Liver (tissue), 8 donors: ENCODE measurements at regions not wholly inside any gene's neighbourhood (a gene's known extent, or its start where the extent isn't known, plus 50 kb on each side); places are given as distances from the start of the nearest gene placed in this dataset.

Experiments
- DNase-seq: peaks from one replicate; pipeline ENCODE4 v3.0.0-alpha.2; 2017; ENCODE audit warnings: low spot score
- H3K27ac ChIP-seq, 2 donors: one replicate each; pipeline ENCODE4 v1.7.0; 2013; ENCODE audit warnings: inconsistent platforms in 2 of 2, low read length in 2 of 2, control low read depth in 1 of 2, low read depth in 1 of 2, mild to moderate bottlenecking in 1 of 2
- H3K27me3 ChIP-seq, 4 donors: one replicate each; pipeline versions ENCODE4 v1.6.1 to v1.7.0; 2013; ENCODE audit warnings: low read length in 3 of 4, inconsistent platforms in 1 of 4, mild to moderate bottlenecking in 1 of 4, moderate library complexity in 1 of 4; ENCODE audit not compliant: control insufficient read depth in 4 of 4, insufficient read depth in 4 of 4
- H3K36me3 ChIP-seq, 4 donors: one replicate each; pipeline versions ENCODE4 v1.6.1 to v1.7.0; 2013; ENCODE audit warnings: low read length in 3 of 4, mild to moderate bottlenecking in 3 of 4, low read depth in 1 of 4, moderate library complexity in 1 of 4; ENCODE audit not compliant: control insufficient read depth in 4 of 4, insufficient read depth in 3 of 4
- H3K4me1 ChIP-seq, 4 donors: one replicate each; pipeline versions ENCODE4 v1.6.1 to v1.7.0; 2013; ENCODE audit warnings: low read length in 3 of 4, mild to moderate bottlenecking in 3 of 4, moderate library complexity in 1 of 4; ENCODE audit not compliant: control insufficient read depth in 4 of 4, insufficient read depth in 4 of 4
- H3K4me3 ChIP-seq, 3 donors: one replicate each; pipeline versions ENCODE4 v1.6.1 to v1.7.0; 2013; ENCODE audit warnings: low read length in 3 of 3, control low read depth in 1 of 3, low read depth in 1 of 3, mild to moderate bottlenecking in 1 of 3
- H3K9ac ChIP-seq, 2 donors: one replicate each; pipeline ENCODE4 v1.7.0; 2013; ENCODE audit warnings: low read length in 2 of 2, mild to moderate bottlenecking in 2 of 2, moderate library complexity in 2 of 2, control low read depth in 1 of 2, low read depth in 1 of 2
- H3K9me3 ChIP-seq, 4 donors: one replicate each; pipeline versions ENCODE4 v1.6.1 to v1.7.0; 2013; ENCODE audit warnings: low read length in 3 of 4; ENCODE audit not compliant: control insufficient read depth in 4 of 4
- ATF3 ChIP-seq: IDR thresholded peaks from 2 replicates; pipeline ENCODE4 v1.6.1; 2016; ENCODE audit warnings: antibody characterized with exemption
- CTCF ChIP-seq: fragments of 150-350 bp; IDR thresholded peaks from 2 replicates; pipeline ENCODE4 v1.5.1; 2017; ENCODE audit warnings: improper control_type of control experiment, low read depth, low read length; ENCODE audit not compliant: missing input control
- FOXA1 ChIP-seq: IDR thresholded peaks from 2 replicates; pipeline ENCODE4 v1.6.1; 2016; ENCODE audit warnings: antibody characterized with exemption
- FOXA2 ChIP-seq: IDR thresholded peaks from 2 replicates; pipeline ENCODE4 v1.6.1; 2016; ENCODE audit warnings: antibody characterized with exemption
- GABPA ChIP-seq, 2 donors: IDR thresholded peaks in 1 of 2; conservative IDR thresholded peaks in 1 of 2; 2 replicates each; pipeline ENCODE4 v1.6.1; 2016; ENCODE audit warnings: antibody characterized with exemption in 2 of 2, mild to moderate bottlenecking in 1 of 2, moderate library complexity in 1 of 2
- HNF4A ChIP-seq, 2 donors: conservative IDR thresholded peaks; 2 replicates each; pipeline ENCODE4 v1.6.1; 2016; ENCODE audit warnings: antibody characterized with exemption in 2 of 2, mild to moderate bottlenecking in 2 of 2
- MAX ChIP-seq: IDR thresholded peaks from 2 replicates; pipeline ENCODE4 v1.6.1; 2016; ENCODE audit warnings: antibody characterized with exemption
- NR2F2 ChIP-seq: IDR thresholded peaks from 2 replicates; pipeline ENCODE4 v1.6.1; 2016; ENCODE audit warnings: antibody characterized with exemption
- RAD21 ChIP-seq, 2 donors: IDR thresholded peaks; 2 replicates each; pipeline ENCODE4 v1.6.1; 2016; ENCODE audit warnings: antibody characterized with exemption in 2 of 2, mild to moderate bottlenecking in 2 of 2
- RXRA ChIP-seq, 2 donors: IDR thresholded peaks; 2 replicates each; pipeline ENCODE4 v1.6.1; 2017 to 2018; ENCODE audit warnings: antibody characterized with exemption in 2 of 2, mild to moderate bottlenecking in 1 of 2
- SP1 ChIP-seq: IDR thresholded peaks from 2 replicates; pipeline ENCODE4 v1.6.1; 2018; ENCODE audit warnings: antibody characterized with exemption, mild to moderate bottlenecking
- TAF1 ChIP-seq: conservative IDR thresholded peaks from 2 replicates; pipeline ENCODE4 v1.6.1; 2016; ENCODE audit warnings: antibody characterized with exemption, mild to moderate bottlenecking
- YY1 ChIP-seq: IDR thresholded peaks from 2 replicates; pipeline ENCODE4 v1.6.1; 2016; ENCODE audit warnings: antibody characterized with exemption, mild to moderate bottlenecking
- WGBS: extraction: QIAGEN DNeasy Blood & Tissue Kit; methylation state at CpG from one replicate; pipeline ENCODE4 v1.1.7; 2013; 5-methylcytosine and 5-hydroxymethylcytosine counted together
- donor health status: healthy.
- donor health status: healthy.
- donor health status: healthy.
- donor health status: healthy.
- donor health status: healthy.

GRCh38 chr2:4300616-4301015 lies 597.2 kb downstream of the DCDC2C start (continued):
- TF ChIP-seq HNF4A (conservative IDR thresholded peaks at IDR 0.05) (no peak), FOXA1 (no peak)

GRCh38 chr2:4324531-4324930 lies 621.2 kb downstream of the DCDC2C start:
- Histone ChIP-seq H3K4me3 (no peak overlapping the region), H3K27ac (no peak overlapping the region), H3K36me3 (no peaks in the 10 kb centered on the region), H3K9me3 (peaks cover 0 to 3% (median 0%) of the 10 kb centered on the region in 4 donors), H3K9ac (no peak overlapping the region), H3K27me3 (no peaks in the 10 kb centered on the region), H3K4me1 (no peaks in the 10 kb centered on the region)
- TF ChIP-seq SP1 (no peak), TAF1 (no peak), MAX (no peak), GABPA (IDR thresholded peaks at IDR 0.05 in 1 of 2, conservative IDR thresholded peaks at IDR 0.05 in 1 of 2) (no peak)
- 64% methylated on average over 3 of the region's 3 CpGs for WGBS
- DNase-seq, result no peak

- no peak for DNase-seq
- Histone ChIP-seq H3K36me3 (no peaks in the 10 kb centered on the region), H3K9me3 (no peaks in the 10 kb centered on the region), H3K4me1 (no peaks in the 10 kb centered on the region), H3K9ac (no peak overlapping the region), H3K27ac (no peak overlapping the region), H3K27me3 (no peaks in the 10 kb centered on the region), H3K4me3 (no peak overlapping the region)
- 28% methylated on average over 4 of the region's 4 CpGs for WGBS
- TF ChIP-seq FOXA1 (no peak), RAD21 (IDR thresholded peaks at IDR 0.05) (no peak), CTCF (no peak), GABPA (IDR thresholded peaks at IDR 0.05 in 1 of 2, conservative IDR thresholded peaks at IDR 0.05 in 1 of 2) (no peak), FOXA2 (no peak), ATF3 (no peak), TAF1 (no peak), RXRA (IDR thresholded peaks at IDR 0.05) (no peak), NR2F2 (no peak), SP1 (no peak)
These were observed 633.5 kb downstream of the DCDC2C start for GRCh38 chr2:4336864-4337263.

GRCh38 chr2:4338345-4338744 lies 635.0 kb downstream of the DCDC2C start:
- H3K4me3 ChIP-seq, result no peak overlapping the region
- H3K4me1 ChIP-seq, result no peaks in the 10 kb centered on the region
- H3K27me3 ChIP-seq, result no peaks in the 10 kb centered on the region
- H3K9me3 ChIP-seq, result no peaks in the 10 kb centered on the region
- TF ChIP-seq SP1 (no peak), YY1 (no peak)
- no peak for DNase-seq
- no peak overlapping the region for H3K27ac ChIP-seq
- no peak overlapping the region for H3K9ac ChIP-seq
- H3K36me3 ChIP-seq, result no peaks in the 10 kb centered on the region
